ENCODE measurements at regions not wholly inside any gene's neighbourhood (a gene's known extent, or its start where the extent isn't known, plus 50 kb on each side); places are given as distances from the start of the nearest gene placed in this dataset.
"Not testable (repeated sequence)": the region's sequence is repeated elsewhere in the genome, so short reads cannot be mapped to it uniquely, and the experiment has no call there.

- no peak overlapping the region for H3K4me3 Mint-ChIP-seq
- H3K27ac Mint-ChIP-seq, result no peak overlapping the region
- H3K9me3 Mint-ChIP-seq, result peaks cover 23% of the 10 kb centered on the region
- no peaks in the 10 kb centered on the region for H3K27me3 Mint-ChIP-seq
- H3K36me3 Mint-ChIP-seq, result peaks cover 6% of the 10 kb centered on the region
- H3K4me1 Mint-ChIP-seq (ENCODE audit: low read depth in 2 of 2), result no peaks in the 10 kb centered on the region
- DNase-seq (ENCODE audit: low spot score) (no peak), ATAC-seq (no peak)
These were observed 1321.3 kb downstream of the HACE1 start for GRCh38 chr6:103538381-103538780.

DNA sequence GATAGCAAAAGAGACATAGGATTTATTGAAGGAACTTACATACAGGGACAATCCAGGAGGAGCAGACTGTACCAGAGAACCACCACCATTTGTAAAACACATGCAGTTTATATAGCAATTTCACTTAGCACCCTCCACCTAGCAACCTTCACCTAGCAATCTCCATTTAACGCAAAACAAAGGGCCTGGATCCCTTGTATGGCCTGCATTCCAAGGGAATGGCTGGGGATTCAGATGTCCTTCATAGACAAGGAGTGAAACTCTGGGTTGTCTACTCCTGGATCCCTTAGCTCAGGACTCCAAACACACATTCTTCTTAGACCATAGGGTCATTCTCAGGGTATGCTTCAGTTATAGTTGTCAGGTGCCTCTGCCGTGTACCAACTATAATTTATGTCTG is 1324.9 kb downstream of the HACE1 start:
- no peak overlapping the region for H3K27ac Mint-ChIP-seq
- no peaks in the 10 kb centered on the region for H3K27me3 Mint-ChIP-seq
- H3K4me1 Mint-ChIP-seq (ENCODE audit: low read depth in 2 of 2), result no peaks in the 10 kb centered on the region

DNA sequence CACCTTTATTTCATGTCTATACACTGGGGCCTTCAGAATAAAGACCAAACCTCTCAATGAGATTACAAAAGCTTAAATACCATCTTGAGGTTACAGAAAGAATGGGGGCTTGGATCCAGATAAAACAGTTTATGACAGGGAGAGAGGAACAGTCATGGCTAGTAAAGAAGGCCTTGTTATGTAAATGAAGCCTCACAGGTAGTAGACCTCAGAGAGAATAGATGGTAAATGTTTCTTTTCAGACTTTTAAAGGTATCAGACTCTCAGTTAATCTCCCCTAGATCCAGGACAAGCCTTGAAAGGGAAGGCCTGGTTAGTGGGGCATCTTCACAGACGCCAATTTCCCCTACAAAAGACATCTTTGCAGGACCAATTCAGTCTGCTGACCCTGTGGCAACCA is 1325.6 kb downstream of the HACE1 start:
- Mint-ChIP-seq H3K9me3 (peaks cover 11% of the 10 kb centered on the region), H3K4me3 (no peak overlapping the region), H3K27ac (no peak overlapping the region), H3K27me3 (no peaks in the 10 kb centered on the region), H3K4me1 (ENCODE audit: low read depth in 2 of 2) (no peaks in the 10 kb centered on the region), H3K36me3 (no peaks in the 10 kb centered on the region)
- no peak for ATAC-seq
- no peak for DNase-seq (ENCODE audit: low spot score)

More for the DNA sequence above, 1324.9 kb downstream of the HACE1 start:
- H3K9me3 Mint-ChIP-seq, result peaks cover 9% of the 10 kb centered on the region
- no peak overlapping the region for H3K4me3 Mint-ChIP-seq
- DNase-seq (ENCODE audit: low spot score), result no peak
- ATAC-seq, result no peak
- no peaks in the 10 kb centered on the region for H3K36me3 Mint-ChIP-seq

DNA sequence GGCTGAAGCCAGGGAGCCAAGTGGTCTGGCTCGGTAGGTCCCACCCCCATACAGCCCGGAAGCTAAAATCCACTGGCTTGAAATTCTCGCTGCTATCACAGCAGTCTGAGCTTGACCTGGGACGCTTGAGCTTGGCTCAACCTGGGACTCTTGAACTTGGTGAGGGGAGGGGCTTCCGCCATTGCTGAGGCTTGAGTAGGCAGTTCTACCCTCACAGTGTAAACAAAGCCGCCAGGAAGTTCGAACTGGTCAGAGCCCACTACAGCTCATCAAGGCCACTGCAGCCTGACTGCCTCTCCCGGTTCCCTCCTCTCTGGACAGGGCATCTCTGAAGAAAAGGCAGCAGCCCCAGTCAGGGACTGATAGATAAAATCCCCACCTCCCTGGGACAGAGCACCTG is 1337.7 kb downstream of the HACE1 start:
- Mint-ChIP-seq H3K9me3 (peaks cover 34% of the 10 kb centered on the region), H3K4me1 (ENCODE audit: low read depth in 2 of 2) (no peaks in the 10 kb centered on the region), H3K27ac (no peak overlapping the region), H3K27me3 (no peaks in the 10 kb centered on the region), H3K4me3 (no peak overlapping the region), H3K36me3 (peaks cover 18% of the 10 kb centered on the region)
- no peak for DNase-seq (ENCODE audit: low spot score)
- no peak for ATAC-seq

GRCh38 chr6:103516336-103516735 is 1343.4 kb downstream of the HACE1 start:
- DNase-seq (ENCODE audit: low spot score) (no peak), ATAC-seq (no peak)
- Mint-ChIP-seq H3K36me3 (no peaks in the 10 kb centered on the region), H3K27ac (no peak overlapping the region), H3K9me3 (peaks cover 13% of the 10 kb centered on the region), H3K4me1 (ENCODE audit: low read depth in 2 of 2) (no peaks in the 10 kb centered on the region), H3K4me3 (no peak overlapping the region), H3K27me3 (no peaks in the 10 kb centered on the region)

DNA sequence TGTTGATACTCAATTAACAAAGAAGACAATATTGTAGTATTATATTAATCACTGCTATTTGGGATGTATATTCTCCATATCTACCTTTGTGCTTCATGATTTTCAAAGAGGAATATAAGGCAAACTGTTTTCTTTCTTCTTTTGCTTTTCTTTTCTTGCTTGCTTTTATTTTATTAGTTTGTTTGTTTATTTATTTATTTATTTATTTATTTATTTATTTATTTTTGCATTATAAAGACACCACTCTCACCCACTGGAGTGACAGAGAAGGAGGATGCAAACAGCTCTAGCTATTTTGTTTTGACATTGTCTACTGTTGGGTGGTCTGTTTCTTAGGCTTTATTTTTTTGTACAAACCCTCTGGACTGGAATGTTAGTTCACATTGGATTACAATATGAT is 1352.7 kb downstream of the HACE1 start:
- H3K27me3 Mint-ChIP-seq, result no peaks in the 10 kb centered on the region
- no peak overlapping the region for H3K27ac Mint-ChIP-seq
- H3K4me1 Mint-ChIP-seq (ENCODE audit: low read depth in 2 of 2), result no peaks in the 10 kb centered on the region
- H3K9me3 Mint-ChIP-seq, result peaks cover 10% of the 10 kb centered on the region
- H3K36me3 Mint-ChIP-seq, result peaks cover 4% of the 10 kb centered on the region
- ATAC-seq (no peak), DNase-seq (ENCODE audit: low spot score) (no peak)
- no peak overlapping the region for H3K4me3 Mint-ChIP-seq

DNA sequence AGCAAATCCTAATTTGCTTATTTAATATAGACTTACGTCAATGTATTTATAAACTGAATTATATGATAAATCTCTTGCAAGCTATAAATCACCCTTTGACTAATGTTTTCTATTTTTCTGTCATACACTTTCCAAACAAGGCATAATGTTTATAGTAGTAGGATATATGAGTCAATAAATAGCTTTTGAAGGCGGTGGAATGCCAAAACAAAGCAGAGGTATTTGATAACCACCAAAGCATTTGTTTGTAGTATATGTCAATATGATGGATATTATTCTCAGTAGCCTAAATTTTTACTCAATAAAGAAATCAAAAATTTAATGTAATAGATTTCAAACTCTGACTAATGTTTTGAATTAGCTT is 1354.6 kb downstream of the HACE1 start:
- DNase-seq (ENCODE audit: low spot score) (no peak), ATAC-seq (no peak)
- no peak overlapping the region for H3K4me3 Mint-ChIP-seq
- H3K4me1 Mint-ChIP-seq (ENCODE audit: low read depth in 2 of 2), result no peaks in the 10 kb centered on the region
- peaks cover 10% of the 10 kb centered on the region for H3K9me3 Mint-ChIP-seq
- peaks cover 4% of the 10 kb centered on the region for H3K36me3 Mint-ChIP-seq
- no peak overlapping the region for H3K27ac Mint-ChIP-seq
- no peaks in the 10 kb centered on the region for H3K27me3 Mint-ChIP-seq

GRCh38 chr6:103504501-103505154 is 1355.1 kb downstream of the HACE1 start:
- H3K9me3 Mint-ChIP-seq, result peaks cover 6% of the 10 kb centered on the region
- ATAC-seq, result no peak
- no peak overlapping the region for H3K4me3 Mint-ChIP-seq
- H3K4me1 Mint-ChIP-seq (ENCODE audit: low read depth in 2 of 2), result no peaks in the 10 kb centered on the region
- no peak for DNase-seq (ENCODE audit: low spot score)
- no peaks in the 10 kb centered on the region for H3K36me3 Mint-ChIP-seq
- no peak overlapping the region for H3K27ac Mint-ChIP-seq
- H3K27me3 Mint-ChIP-seq, result no peaks in the 10 kb centered on the region

DNA sequence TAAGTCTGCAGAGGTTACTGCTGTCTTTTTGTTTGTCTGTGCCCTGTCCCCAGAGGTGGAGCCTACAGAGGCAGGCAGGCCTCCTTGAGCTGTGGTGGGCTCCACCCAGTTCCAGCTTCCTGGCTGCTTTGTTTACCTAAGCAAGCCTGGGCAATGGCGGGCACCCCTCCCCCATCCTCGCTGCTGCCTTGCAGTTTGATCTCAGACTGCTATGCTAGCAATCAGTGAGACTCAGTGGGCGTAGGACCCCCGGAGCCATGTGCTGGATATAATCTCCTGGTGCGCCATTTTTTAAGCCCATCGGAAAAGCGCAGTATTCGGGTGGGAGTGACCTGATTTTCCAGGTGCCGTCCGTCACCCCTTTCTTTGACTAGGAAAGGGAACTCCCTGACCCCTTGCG is 1363.1 kb downstream of the HACE1 start:
- not testable (repeated sequence) for H3K27ac Mint-ChIP-seq; H3K4me1 Mint-ChIP-seq (ENCODE audit: low read depth in 2 of 2); ATAC-seq; DNase-seq (ENCODE audit: low spot score); H3K27me3 Mint-ChIP-seq; H3K4me3 Mint-ChIP-seq; H3K36me3 Mint-ChIP-seq
- peaks cover 10% of the 10 kb centered on the region for H3K9me3 Mint-ChIP-seq

DNA sequence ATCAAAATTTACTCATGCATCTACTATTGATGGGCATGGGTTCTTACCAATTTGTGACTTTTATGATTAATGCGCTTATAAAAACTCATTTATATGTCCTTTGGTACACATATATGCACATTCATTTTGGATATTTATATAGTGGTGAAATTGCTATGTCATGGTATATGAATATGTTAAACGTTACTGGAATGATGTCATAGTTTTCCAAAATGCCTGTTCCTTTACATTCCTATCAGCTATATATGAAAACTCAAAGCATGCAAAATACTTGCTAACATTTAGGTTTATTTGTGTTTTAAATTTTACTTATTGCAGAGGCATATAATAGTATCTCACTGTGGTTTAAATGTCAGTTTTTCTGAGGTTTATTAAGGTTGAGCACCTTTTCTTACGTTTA is 1403.1 kb downstream of the HACE1 start:
- no peak for ATAC-seq
- Mint-ChIP-seq H3K27me3 (no peaks in the 10 kb centered on the region), H3K4me3 (no peak overlapping the region), H3K27ac (no peak overlapping the region), H3K9me3 (peaks cover 8% of the 10 kb centered on the region), H3K36me3 (no peaks in the 10 kb centered on the region), H3K4me1 (ENCODE audit: low read depth in 2 of 2) (no peaks in the 10 kb centered on the region)
- no peak for DNase-seq (ENCODE audit: low spot score)

- no peak overlapping the region for H3K4me3 Mint-ChIP-seq
- DNase-seq (ENCODE audit: low spot score) (no peak), ATAC-seq (no peak)
- H3K27ac Mint-ChIP-seq, result no peak overlapping the region
- no peaks in the 10 kb centered on the region for H3K4me1 Mint-ChIP-seq (ENCODE audit: low read depth in 2 of 2)
- no peaks in the 10 kb centered on the region for H3K27me3 Mint-ChIP-seq
- no peaks in the 10 kb centered on the region for H3K36me3 Mint-ChIP-seq
- H3K9me3 Mint-ChIP-seq, result peaks cover 14% of the 10 kb centered on the region
These were observed 1404.4 kb downstream of the HACE1 start for GRCh38 chr6:103455275-103455674.

- Mint-ChIP-seq H3K4me3 (no peak overlapping the region), H3K9me3 (peaks cover 11% of the 10 kb centered on the region), H3K36me3 (no peaks in the 10 kb centered on the region), H3K27ac (no peak overlapping the region), H3K4me1 (ENCODE audit: low read depth in 2 of 2) (no peaks in the 10 kb centered on the region), H3K27me3 (no peaks in the 10 kb centered on the region)
- DNase-seq (ENCODE audit: low spot score) (no peak), ATAC-seq (no peak)
These were observed 1450.2 kb downstream of the HACE1 start for GRCh38 chr6:103409475-103409874.

DNA sequence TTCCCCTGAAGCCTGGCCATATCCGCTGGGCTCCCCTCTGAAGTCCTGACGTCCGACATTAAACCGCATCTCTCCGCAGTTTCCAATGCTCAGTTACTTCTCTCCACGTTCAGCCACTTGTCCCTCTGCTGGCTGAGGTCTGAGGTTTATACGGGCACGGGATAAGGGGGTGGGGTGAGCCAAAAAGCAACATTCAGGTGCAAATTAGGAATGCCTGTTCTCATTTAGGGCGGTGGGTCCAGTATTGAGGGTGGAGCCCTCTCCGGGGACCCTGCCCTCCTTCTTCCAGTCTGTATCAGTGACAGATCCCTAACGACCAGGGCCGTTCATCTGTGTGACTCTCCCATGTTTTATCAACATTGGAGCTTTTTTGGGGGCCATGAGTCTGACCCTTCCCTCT is 1454.4 kb downstream of the HACE1 start:
- no peaks in the 10 kb centered on the region for H3K27me3 Mint-ChIP-seq
- H3K36me3 Mint-ChIP-seq, result no peaks in the 10 kb centered on the region
- no peak overlapping the region for H3K27ac Mint-ChIP-seq
- no peak overlapping the region for H3K4me3 Mint-ChIP-seq
- ATAC-seq (no peak), DNase-seq (ENCODE audit: low spot score) (no peak)
- H3K9me3 Mint-ChIP-seq, result peaks cover 18% of the 10 kb centered on the region
- H3K4me1 Mint-ChIP-seq (ENCODE audit: low read depth in 2 of 2), result no peaks in the 10 kb centered on the region

GRCh38 chr6:103404799-103405198 is 1454.9 kb downstream of the HACE1 start:
- Mint-ChIP-seq H3K27ac (no peak overlapping the region), H3K36me3 (no peaks in the 10 kb centered on the region), H3K4me3 (no peak overlapping the region), H3K9me3 (peaks cover 18% of the 10 kb centered on the region), H3K4me1 (ENCODE audit: low read depth in 2 of 2) (no peaks in the 10 kb centered on the region), H3K27me3 (no peaks in the 10 kb centered on the region)
- ATAC-seq (no peak), DNase-seq (ENCODE audit: low spot score) (no peak)

- Mint-ChIP-seq H3K4me1 (ENCODE audit: low read depth in 2 of 2) (no peaks in the 10 kb centered on the region), H3K36me3 (no peaks in the 10 kb centered on the region), H3K4me3 (no peak overlapping the region), H3K9me3 (peaks cover 17% of the 10 kb centered on the region), H3K27ac (no peak overlapping the region), H3K27me3 (no peaks in the 10 kb centered on the region)
- no peak for ATAC-seq
- DNase-seq (ENCODE audit: low spot score), result no peak
These were observed 1463.0 kb downstream of the HACE1 start for GRCh38 chr6:103396768-103397167.

Data from natural killer cell treated with Interleukin-12 subunit alpha and Interleukin-12 subunit beta and Interleukin-15 and Interleukin-18, amount 100 ng/mL, for 72 hours (primary cell).